ENCODE measurements at regions not wholly inside any gene's neighbourhood (a gene's known extent, or its start where the extent isn't known, plus 50 kb on each side); places are given as distances from the start of the nearest gene placed in this dataset.
"Not testable (repeated sequence)": the region's sequence is repeated elsewhere in the genome, so short reads cannot be mapped to it uniquely, and the experiment has no call there.

GRCh38 chr15:21016589-21016988, 150.5 kb upstream of the POTEB2 start:
- TF ChIP-seq CTCF, POLR2A (IDR thresholded peaks at IDR 0.05): not testable (repeated sequence)
